SK-N-MC (cell line): ENCODE measurements at regions not wholly inside any gene's neighbourhood (a gene's known extent, or its start where the extent isn't known, plus 50 kb on each side); places are given as distances from the start of the nearest gene placed in this dataset.

Experiments used
- EZH2 ChIP-seq: fragments of 200-600 bp; sonication (generic); IDR thresholded peaks from one replicate; pipeline ENCODE4 v1.6.1; 2017; ENCODE audit warnings: antibody characterized with exemption
- FOXP2 ChIP-seq: optimal IDR thresholded peaks from 2 replicates; pipeline ENCODE3; 2011; ENCODE audit warnings: mild to moderate bottlenecking, moderate library complexity; ENCODE audit not compliant: insufficient read depth; ENCODE audit errors: extremely low read length, control extremely low read depth
- POLR2AphosphoS5 ChIP-seq: IDR thresholded peaks from 2 replicates; pipeline ENCODE4 v1.6.1; 2012; ENCODE audit warnings: mild to moderate bottlenecking, low read depth, low read length, borderline replicate concordance

DNA sequence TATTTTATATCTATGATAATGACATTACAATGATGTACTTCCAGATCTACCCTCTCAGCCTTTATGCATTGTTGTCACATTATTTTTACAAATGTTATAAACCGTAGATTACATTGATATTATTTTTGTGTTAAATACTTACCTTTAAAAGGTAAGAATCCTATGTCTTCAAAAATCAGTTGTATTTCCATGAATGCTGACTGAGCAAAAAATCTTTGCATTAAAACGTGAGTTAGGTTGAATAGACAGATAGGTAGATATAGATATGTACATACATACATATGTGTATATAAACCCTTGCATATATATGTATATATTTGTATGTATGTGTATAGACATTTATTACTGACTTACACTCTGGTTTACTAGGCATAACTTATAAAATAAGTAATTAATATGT lies 558.2 kb downstream of the CDH26 start:
- no peak for TF ChIP-seq EZH2
- no peak for TF ChIP-seq POLR2AphosphoS5
- TF ChIP-seq FOXP2 = no peak
